ENCODE measurements at regions not wholly inside any gene's neighbourhood (a gene's known extent, or its start where the extent isn't known, plus 50 kb on each side); places are given as distances from the start of the nearest gene placed in this dataset.

DNA sequence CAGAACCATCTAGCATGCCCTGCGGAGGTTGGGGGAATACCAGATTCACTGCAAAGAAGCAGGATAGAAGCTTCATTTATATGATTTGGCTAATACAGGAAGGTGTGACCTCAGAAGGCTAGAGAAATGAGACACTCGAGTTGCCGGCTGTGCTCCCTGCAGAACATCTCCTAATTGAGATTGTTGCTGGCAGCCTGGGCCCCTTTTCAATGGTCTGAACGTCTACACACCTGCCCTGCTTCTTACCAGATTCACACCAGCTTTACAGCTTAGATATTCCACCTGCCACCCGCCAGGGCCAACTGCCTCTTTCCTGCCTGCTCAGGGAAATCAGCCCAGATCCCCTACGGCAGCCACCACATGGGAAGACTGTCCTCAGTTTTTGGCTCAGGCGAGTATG is 475.3 kb upstream of the AUTS2 start:
- no peak overlapping the region for H3K4me3 Mint-ChIP-seq (ENCODE audit: unreplicated experiment)
- no peaks in the 10 kb centered on the region for H3K9me3 Mint-ChIP-seq (ENCODE audit: unreplicated experiment)

DNA sequence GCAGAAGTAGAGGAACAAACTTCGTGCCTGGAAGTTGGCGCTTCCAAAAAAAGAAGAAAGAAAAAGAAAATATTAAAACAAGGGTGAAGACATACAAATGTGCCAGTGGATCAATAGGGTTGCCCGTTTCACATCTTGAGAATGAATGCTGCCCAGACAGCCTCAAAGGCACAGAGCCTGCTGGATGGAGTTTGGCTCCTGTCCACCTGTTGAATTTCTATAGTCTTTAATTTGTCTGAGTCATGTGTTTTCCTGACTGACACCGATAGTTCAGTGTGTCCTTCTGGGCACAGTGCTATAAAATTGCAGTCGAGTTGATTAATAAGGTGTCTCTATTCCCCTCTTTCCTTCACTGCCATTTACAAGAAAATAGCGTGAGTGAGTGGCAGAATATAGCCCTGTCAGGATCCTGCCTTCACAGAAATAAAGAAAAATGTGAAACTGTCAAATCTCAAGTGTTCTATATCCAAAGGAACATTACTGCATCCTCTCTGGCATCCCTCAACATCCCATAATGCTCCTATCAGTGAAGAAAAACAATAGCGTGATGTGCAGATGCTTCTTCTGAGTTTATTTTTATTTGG is 471.3 kb upstream of the AUTS2 start:
- Mint-ChIP-seq H3K9me3 (ENCODE audit: unreplicated experiment) (no peaks in the 10 kb centered on the region), H3K4me3 (ENCODE audit: unreplicated experiment) (no peak overlapping the region)
- no peak for DNase-seq

More for the DNA sequence above, 475.3 kb upstream of the AUTS2 start:
- Mint-ChIP-seq H3K4me1 (ENCODE audit: low read depth, unreplicated experiment) (no peaks in the 10 kb centered on the region), H3K36me3 (ENCODE audit: unreplicated experiment) (no peaks in the 10 kb centered on the region), H3K27ac (ENCODE audit: unreplicated experiment) (no peak overlapping the region), H3K27me3 (ENCODE audit: unreplicated experiment) (no peaks in the 10 kb centered on the region)
- TF ChIP-seq, protein P1, sequence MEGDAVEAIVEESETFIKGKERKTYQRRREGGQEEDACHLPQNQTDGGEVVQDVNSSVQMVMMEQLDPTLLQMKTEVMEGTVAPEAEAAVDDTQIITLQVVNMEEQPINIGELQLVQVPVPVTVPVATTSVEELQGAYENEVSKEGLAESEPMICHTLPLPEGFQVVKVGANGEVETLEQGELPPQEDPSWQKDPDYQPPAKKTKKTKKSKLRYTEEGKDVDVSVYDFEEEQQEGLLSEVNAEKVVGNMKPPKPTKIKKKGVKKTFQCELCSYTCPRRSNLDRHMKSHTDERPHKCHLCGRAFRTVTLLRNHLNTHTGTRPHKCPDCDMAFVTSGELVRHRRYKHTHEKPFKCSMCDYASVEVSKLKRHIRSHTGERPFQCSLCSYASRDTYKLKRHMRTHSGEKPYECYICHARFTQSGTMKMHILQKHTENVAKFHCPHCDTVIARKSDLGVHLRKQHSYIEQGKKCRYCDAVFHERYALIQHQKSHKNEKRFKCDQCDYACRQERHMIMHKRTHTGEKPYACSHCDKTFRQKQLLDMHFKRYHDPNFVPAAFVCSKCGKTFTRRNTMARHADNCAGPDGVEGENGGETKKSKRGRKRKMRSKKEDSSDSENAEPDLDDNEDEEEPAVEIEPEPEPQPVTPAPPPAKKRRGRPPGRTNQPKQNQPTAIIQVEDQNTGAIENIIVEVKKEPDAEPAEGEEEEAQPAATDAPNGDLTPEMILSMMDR (IDR thresholded peaks at IDR 0.05; ENCODE audit: partially characterized antibody, unreplicated experiment), result no peak
- DNase-seq, result no peak

DNA sequence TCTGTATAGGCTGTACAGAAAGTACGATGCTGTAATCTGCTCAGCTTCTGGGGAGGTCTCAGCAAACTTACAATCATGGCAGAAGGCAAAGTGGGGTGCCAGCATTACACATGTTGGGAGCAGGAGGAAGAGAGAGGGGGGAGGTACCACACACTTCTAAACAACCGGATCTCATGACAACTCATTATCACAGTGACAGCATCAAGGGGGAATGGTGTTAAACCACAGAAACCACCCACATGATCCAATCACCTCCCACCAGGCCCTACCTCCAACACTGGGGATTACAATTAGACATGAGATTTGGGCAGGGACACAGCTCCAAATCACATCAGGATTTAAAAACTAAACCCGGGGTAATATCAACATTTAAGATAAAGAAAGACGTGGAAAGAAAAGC is 468.8 kb upstream of the AUTS2 start:
- no peak for DNase-seq
- Mint-ChIP-seq H3K9me3 (ENCODE audit: unreplicated experiment) (no peaks in the 10 kb centered on the region), H3K27me3 (ENCODE audit: unreplicated experiment) (no peaks in the 10 kb centered on the region), H3K4me3 (ENCODE audit: unreplicated experiment) (no peak overlapping the region), H3K27ac (ENCODE audit: unreplicated experiment) (no peak overlapping the region), H3K4me1 (ENCODE audit: low read depth, unreplicated experiment) (no peaks in the 10 kb centered on the region), H3K36me3 (ENCODE audit: unreplicated experiment) (no peaks in the 10 kb centered on the region)
- TF ChIP-seq, protein P1 (IDR thresholded peaks at IDR 0.05; ENCODE audit: partially characterized antibody, unreplicated experiment), result no peak

More for the DNA sequence above, 471.3 kb upstream of the AUTS2 start:
- no peaks in the 10 kb centered on the region for H3K27me3 Mint-ChIP-seq (ENCODE audit: unreplicated experiment)
- no peaks in the 10 kb centered on the region for H3K4me1 Mint-ChIP-seq (ENCODE audit: low read depth, unreplicated experiment)
- TF ChIP-seq, protein P1 (IDR thresholded peaks at IDR 0.05; ENCODE audit: partially characterized antibody, unreplicated experiment), result no peak
- no peaks in the 10 kb centered on the region for H3K36me3 Mint-ChIP-seq (ENCODE audit: unreplicated experiment)
- H3K27ac Mint-ChIP-seq (ENCODE audit: unreplicated experiment), result no peak overlapping the region

DNA sequence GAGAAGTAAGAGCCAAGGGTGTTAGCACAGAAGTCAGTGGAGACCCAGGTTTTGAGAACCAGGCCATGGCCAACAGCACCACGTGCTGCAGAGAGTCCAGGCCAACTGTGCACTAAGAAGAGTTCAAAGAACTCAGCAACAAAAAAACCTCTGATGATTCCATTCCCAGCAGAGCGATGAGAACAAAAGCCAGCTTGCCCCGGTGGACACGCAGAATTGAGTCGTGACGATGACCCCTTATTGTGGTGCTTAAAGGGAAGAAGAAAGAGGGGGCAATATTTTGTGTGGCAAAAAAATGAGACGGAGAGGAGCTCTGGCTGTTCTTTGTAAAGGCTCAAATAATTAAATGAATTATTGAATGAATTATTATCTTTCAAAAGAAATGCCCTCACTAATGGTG is 468.3 kb upstream of the AUTS2 start:
- Mint-ChIP-seq H3K4me3 (ENCODE audit: unreplicated experiment) (no peak overlapping the region), H3K4me1 (ENCODE audit: low read depth, unreplicated experiment) (no peaks in the 10 kb centered on the region), H3K27me3 (ENCODE audit: unreplicated experiment) (no peaks in the 10 kb centered on the region), H3K27ac (ENCODE audit: unreplicated experiment) (no peak overlapping the region), H3K36me3 (ENCODE audit: unreplicated experiment) (no peaks in the 10 kb centered on the region), H3K9me3 (ENCODE audit: unreplicated experiment) (no peaks in the 10 kb centered on the region)
- TF ChIP-seq, protein P1 (IDR thresholded peaks at IDR 0.05; ENCODE audit: partially characterized antibody, unreplicated experiment), result no peak
- DNase-seq, result no peak

DNA sequence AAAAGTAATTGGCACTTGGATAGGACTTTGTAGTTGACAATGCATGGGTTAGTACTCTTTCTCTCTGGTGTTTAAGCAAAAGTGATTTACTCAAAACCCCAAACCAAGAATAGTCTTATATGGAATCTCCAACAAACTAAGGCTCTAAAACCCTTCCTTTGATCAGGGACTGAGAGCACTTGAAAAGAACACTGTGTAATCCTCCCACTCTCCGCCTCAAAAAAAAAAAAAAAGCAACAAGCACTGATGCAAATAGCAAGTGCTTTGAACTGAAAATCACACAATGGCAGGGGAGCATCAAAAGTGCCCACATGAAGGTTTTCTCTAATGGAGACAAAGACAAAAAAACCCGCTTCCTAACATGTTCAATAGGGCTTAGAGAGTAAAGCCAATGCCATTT is 467.9 kb upstream of the AUTS2 start:
- Mint-ChIP-seq H3K4me3 (ENCODE audit: unreplicated experiment) (no peak overlapping the region), H3K27ac (ENCODE audit: unreplicated experiment) (no peak overlapping the region), H3K4me1 (ENCODE audit: low read depth, unreplicated experiment) (no peaks in the 10 kb centered on the region), H3K9me3 (ENCODE audit: unreplicated experiment) (no peaks in the 10 kb centered on the region), H3K27me3 (ENCODE audit: unreplicated experiment) (no peaks in the 10 kb centered on the region), H3K36me3 (ENCODE audit: unreplicated experiment) (no peaks in the 10 kb centered on the region)
- DNase-seq, result no peak
- TF ChIP-seq, protein P1 (IDR thresholded peaks at IDR 0.05; ENCODE audit: partially characterized antibody, unreplicated experiment), result no peak
